ENCODE measurements at regions not wholly inside any gene's neighbourhood (a gene's known extent, or its start where the extent isn't known, plus 50 kb on each side); places are given as distances from the start of the nearest gene placed in this dataset.

- H3K36me3 ChIP-seq (ENCODE audit: control insufficient read depth, insufficient read depth, low read length): no peaks in the 10 kb centered on the region
- no CpG with 5 or more reads among the region's 2 CpGs for WGBS, 2 experiments (ENCODE audit: extremely low coverage in 2 of 2, insufficient read length in 1 of 2)
Observed at GRCh38 chr6:18577491-18577890, 190.3 kb downstream of the RNF144B start.

More at GRCh38 chr6:18577491-18577890, 190.3 kb downstream of the RNF144B start:
- no peaks in the 10 kb centered on the region for H3K79me1 ChIP-seq (ENCODE audit: low read depth in 1 of 2, low read length in 2 of 2)
- H3K9ac ChIP-seq (ENCODE audit: low read depth, low read length): no peak overlapping the region
- no peak for TF ChIP-seq RCOR1 (IDR thresholded peaks at IDR 0.05; ENCODE audit: insufficient replicate concordance, low read length)
- TF ChIP-seq RAD21 (IDR thresholded peaks at IDR 0.05; ENCODE audit: low read length): no peak
- no peak for TF ChIP-seq NFE2L2 (IDR thresholded peaks at IDR 0.05; ENCODE audit: low read depth, low read length)
- H4K5ac ChIP-seq (ENCODE audit: low read depth, low read length): no peak overlapping the region
- dilution Hi-C loops (cut with HindIII; ENCODE audit: low sequenced_read_pairs, unreplicated experiment) (no loop called here), in situ Hi-C loops (cut with MboI; ENCODE audit: low sequenced_read_pairs) (loop anchor here (25.0 kb wide), 1 partner anchor 1285 kb away; no protein-coding TSS in a partner anchor), intact Hi-C loops (cut with micrococcal nuclease) (no loop called here)
- no TSS peak for BruUV-seq (replicated peaks)
- DNase-seq (no peak), ATAC-seq (ENCODE audit: low read depth) (no peak)
- no peak overlapping the region for H2AFZ ChIP-seq (replicated peaks; ENCODE audit: low read length, poor library complexity)
- no peak overlapping the region for H4K8ac ChIP-seq (ENCODE audit: low read depth in 2 of 2, low read length in 2 of 2)
- H3K9me3 ChIP-seq (ENCODE audit: control insufficient read depth, insufficient read depth, low read length): no peaks in the 10 kb centered on the region
- H3K4me1 ChIP-seq (ENCODE audit: control insufficient read depth, insufficient read depth, low read length): no peaks in the 10 kb centered on the region
- H3K4me3 ChIP-seq (ENCODE audit: insufficient read depth, low read depth, low read length): no peak overlapping the region
- H2BK15ac ChIP-seq (ENCODE audit: low read depth, low read length): no peak overlapping the region
- H2BK20ac ChIP-seq (ENCODE audit: low read depth, low read length): no peak overlapping the region
- H3K56ac ChIP-seq (ENCODE audit: extremely low read depth, insufficient read depth, low read length): no peak overlapping the region
- H2BK5ac ChIP-seq (ENCODE audit: low read depth, low read length, poor library complexity, severe bottlenecking): no peak overlapping the region
- no peak overlapping the region for H3K4me2 ChIP-seq (ENCODE audit: low read depth, low read length)
- H2BK120ac ChIP-seq (ENCODE audit: low read depth, low read length): no peak overlapping the region
- H3K9me1 ChIP-seq (ENCODE audit: insufficient read depth, low read length): no peaks in the 10 kb centered on the region
- no peak overlapping the region for H3K27ac ChIP-seq (ENCODE audit: insufficient read depth, low read length)
- no peaks in the 10 kb centered on the region for H4K20me1 ChIP-seq (ENCODE audit: insufficient read depth, low read length)
- H3K14ac ChIP-seq (replicated peaks; ENCODE audit: low read depth, low read length): no peak overlapping the region
- POLR2A ChIA-PET (ENCODE audit: unreplicated experiment): no interaction called here
- CTCF ChIA-PET: no interaction called here
- H2AK9ac ChIP-seq (replicated peaks; ENCODE audit: low read depth, low read length, poor library complexity): no peak overlapping the region
- H4K91ac ChIP-seq (ENCODE audit: insufficient read depth, low read depth, low read length): no peak overlapping the region
- H3K23ac ChIP-seq (ENCODE audit: low read depth, low read length): no peak overlapping the region
- H3K4ac ChIP-seq (ENCODE audit: low read depth, low read length): no peak overlapping the region
- no peaks in the 10 kb centered on the region; the same call in 1 of the 2 replicates for H3K27me3 ChIP-seq (ENCODE audit: control insufficient read depth, insufficient read depth, low read length)
- no peak overlapping the region for H2AK5ac ChIP-seq (ENCODE audit: low read depth, low read length)
- no peak overlapping the region for H3K18ac ChIP-seq (ENCODE audit: low read depth, low read length)

Data from IMR-90 (cell line).